Neuronal stem cell (in vitro differentiated cells): ENCODE measurements at regions not wholly inside any gene's neighbourhood (a gene's known extent, or its start where the extent isn't known, plus 50 kb on each side); places are given as distances from the start of the nearest gene placed in this dataset.

ENCODE experiments used
- DNase-seq: peaks from one replicate; pipeline ENCODE4 v3.0.0-alpha.2; 2013; ENCODE audit warnings: low spot score
- H2AFZ ChIP-seq: one replicate; pipeline ENCODE4 v1.6.1; 2013; ENCODE audit warnings: mild to moderate bottlenecking, low read length, inconsistent platforms
- H2AK5ac ChIP-seq: 2 replicates; pipeline ENCODE4 v1.6.1; 2013; ENCODE audit warnings: low read depth, mild to moderate bottlenecking, inconsistent platforms, low read length, moderate library complexity, mixed read lengths
- H2BK120ac ChIP-seq: 2 replicates; pipeline ENCODE4 v1.6.1; 2013; ENCODE audit warnings: low read depth, mild to moderate bottlenecking, inconsistent platforms, low read length, moderate library complexity, mixed read lengths
- H2BK12ac ChIP-seq: one replicate; pipeline ENCODE4 v1.6.1; 2013; ENCODE audit warnings: low read length, inconsistent platforms
- H2BK15ac ChIP-seq: 2 replicates; pipeline ENCODE4 v1.6.1; 2013; ENCODE audit warnings: mild to moderate bottlenecking, low read length, inconsistent platforms, mixed read lengths
- H2BK5ac ChIP-seq: one replicate; pipeline ENCODE4 v1.6.1; 2013; ENCODE audit warnings: inconsistent platforms, mild to moderate bottlenecking, low read length, moderate library complexity
- H3K14ac ChIP-seq: one replicate; pipeline ENCODE4 v1.6.1; 2013; ENCODE audit warnings: low read length, inconsistent platforms
- H3K18ac ChIP-seq: 2 replicates; pipeline ENCODE4 v1.6.1; 2013; ENCODE audit warnings: low read length, inconsistent platforms
- H3K23ac ChIP-seq: 2 replicates; pipeline ENCODE4 v1.6.1; 2013; ENCODE audit warnings: low read depth, mild to moderate bottlenecking, mixed read lengths, low read length, inconsistent platforms; ENCODE audit not compliant: poor library complexity
- H3K27ac ChIP-seq: replicated peaks from 3 replicates; pipeline ENCODE4 v1.5.1; 2013; ENCODE audit warnings: low read length, inconsistent platforms
- H3K27me3 ChIP-seq, 3 experiments: 2 replicates each; pipeline ENCODE4 v1.6.1; 2013; ENCODE audit warnings: low read length in 3 of 3, mild to moderate bottlenecking in 2 of 3, inconsistent platforms in 1 of 3, low read depth in 1 of 3, mixed read lengths in 1 of 3, moderate library complexity in 1 of 3; ENCODE audit not compliant: control insufficient read depth in 3 of 3, insufficient read depth in 3 of 3
- H3K36me3 ChIP-seq, 2 donors: replicated peaks in 1 of 2; 2 replicates each; pipeline ENCODE4 v1.6.1; 2013; ENCODE audit warnings: low read length in 2 of 2; ENCODE audit not compliant: control insufficient read depth in 2 of 2, insufficient read depth in 2 of 2
- H3K4ac ChIP-seq: 2 replicates; pipeline ENCODE4 v1.6.1; 2013; ENCODE audit warnings: inconsistent platforms, mild to moderate bottlenecking, low read length, moderate library complexity
- H3K4me1 ChIP-seq, 2 donors: 1 replicate in 1 of 2; 2 replicates in 1 of 2; pipeline ENCODE4 v1.6.1; 2013; ENCODE audit warnings: low read length in 2 of 2, low read depth in 1 of 2; ENCODE audit not compliant: control insufficient read depth in 2 of 2, insufficient read depth in 1 of 2
- H3K4me2 ChIP-seq: one replicate; pipeline ENCODE4 v1.6.1; 2013; ENCODE audit warnings: mild to moderate bottlenecking, low read length, inconsistent platforms; ENCODE audit not compliant: insufficient read depth, poor library complexity, severe bottlenecking
- H3K4me3 ChIP-seq, 2 donors: 2 replicates each; pipeline ENCODE4 v1.5.1; 2013; ENCODE audit warnings: low read length in 2 of 2, mild to moderate bottlenecking in 2 of 2, inconsistent platforms in 1 of 2, moderate library complexity in 1 of 2
- H3K79me1 ChIP-seq: one replicate; pipeline ENCODE4 v1.6.1; 2013; ENCODE audit warnings: low read depth, mild to moderate bottlenecking, inconsistent platforms, low read length, moderate library complexity
- H3K9ac ChIP-seq: one replicate; pipeline ENCODE4 v1.6.1; 2013; ENCODE audit warnings: mild to moderate bottlenecking, low read depth, low read length, inconsistent platforms; ENCODE audit not compliant: poor library complexity
- H3K9me3 ChIP-seq, 2 donors: replicated peaks in 1 of 2; 2 replicates each; pipeline versions ENCODE3 to v1.6.1; 2013; ENCODE audit warnings: low read length in 2 of 2, mild to moderate bottlenecking in 2 of 2, inconsistent platforms in 1 of 2, low read depth in 1 of 2, mixed read lengths in 1 of 2, moderate library complexity in 1 of 2; ENCODE audit not compliant: control insufficient read depth in 2 of 2, insufficient read depth in 1 of 2
- H4K8ac ChIP-seq: one replicate; pipeline ENCODE4 v1.6.1; 2013; ENCODE audit warnings: low read depth, mild to moderate bottlenecking, inconsistent platforms, low read length, moderate library complexity
- H4K91ac ChIP-seq: one replicate; pipeline ENCODE4 v1.6.1; 2013; ENCODE audit warnings: low read length, low read depth, mild to moderate bottlenecking, inconsistent platforms; ENCODE audit not compliant: poor library complexity
- WGBS, 2 donors: extraction: QIAGEN DNeasy Blood & Tissue Kit; methylation state at CpG; one replicate each; pipeline ENCODE4 v1.1.7; 2013; ENCODE audit warnings: missing lambda C conversion rate in 2 of 2, mixed read lengths in 1 of 2; ENCODE audit not compliant: insufficient read length in 2 of 2, insufficient replicate concordance in 1 of 2; ENCODE audit errors: extremely low coverage in 2 of 2; 5-methylcytosine and 5-hydroxymethylcytosine counted together

GRCh38 chr14:34020014-34020413 lies 69.1 kb upstream of the EGLN3 start:
- no peak overlapping the region for H2BK12ac ChIP-seq
- H3K36me3 ChIP-seq = no peaks in the 10 kb centered on the region
- no peak overlapping the region for H2AFZ ChIP-seq
- H3K4me1 ChIP-seq = peaks cover 1 to 5% of the 10 kb centered on the region in 2 donors
- no peak overlapping the region for H3K4ac ChIP-seq
- no peak overlapping the region for H3K14ac ChIP-seq
- H2BK15ac ChIP-seq = no peak overlapping the region
- no peak overlapping the region for H3K27ac ChIP-seq
- no peak overlapping the region for H4K91ac ChIP-seq
- H2AK5ac ChIP-seq = no peak overlapping the region
- no peak overlapping the region for H3K9ac ChIP-seq
- H3K27me3 ChIP-seq = peaks cover 0 to 31% (median 0%) of the 10 kb centered on the region in 3 experiments
- no peaks in the 10 kb centered on the region for H3K79me1 ChIP-seq
- no peak overlapping the region for H2BK5ac ChIP-seq
- H3K18ac ChIP-seq = no peak overlapping the region
- H2BK120ac ChIP-seq = no peak overlapping the region
- H3K9me3 ChIP-seq = no peaks in the 10 kb centered on the region
- H3K4me2 ChIP-seq = no peak overlapping the region
- no CpG with 5 or more reads among the region's 3 CpGs for WGBS, 2 donors
- no peak for DNase-seq
- no peak overlapping the region for H3K23ac ChIP-seq
- no peak overlapping the region for H4K8ac ChIP-seq
- H3K4me3 ChIP-seq = no peak overlapping the region

GRCh38 chr14:34018564-34019244 lies 67.8 kb upstream of the EGLN3 start:
- Histone ChIP-seq H4K91ac (no peak overlapping the region), H2AK5ac (no peak overlapping the region), H3K9me3 (no peaks in the 10 kb centered on the region), H3K79me1 (no peaks in the 10 kb centered on the region), H3K4me2 (no peak overlapping the region), H3K23ac (no peak overlapping the region), H2BK5ac (no peak overlapping the region), H2BK120ac (no peak overlapping the region), H3K18ac (no peak overlapping the region), H3K27me3 (peaks cover 0 to 31% (median 0%) of the 10 kb centered on the region in 3 experiments), H3K4me3 (no peak overlapping the region), H3K9ac (no peak overlapping the region), H3K36me3 (no peaks in the 10 kb centered on the region), H3K4ac (no peak overlapping the region), H3K27ac (no peak overlapping the region), H4K8ac (no peak overlapping the region), H3K4me1 (peaks cover 1 to 5% of the 10 kb centered on the region in 2 donors), H2AFZ (peak overlapping the region; percentile 67), H2BK15ac (no peak overlapping the region), H2BK12ac (no peak overlapping the region), H3K14ac (no peak overlapping the region)
- DNase-seq = no peak
- no CpG with 5 or more reads among the region's 17 CpGs for WGBS, 2 donors

- Histone ChIP-seq H3K4me3 (no peak overlapping the region), H3K27ac (no peak overlapping the region), H3K79me1 (no peaks in the 10 kb centered on the region), H2BK5ac (no peak overlapping the region), H2BK12ac (no peak overlapping the region), H4K8ac (no peak overlapping the region), H3K4ac (no peak overlapping the region), H3K23ac (no peak overlapping the region), H3K9me3 (no peaks in the 10 kb centered on the region), H4K91ac (no peak overlapping the region), H3K36me3 (no peaks in the 10 kb centered on the region), H2AFZ (peak overlapping the region; percentile 67), H3K4me2 (no peak overlapping the region), H3K18ac (no peak overlapping the region), H3K4me1 (peaks cover 1 to 5% of the 10 kb centered on the region in 2 donors), H3K9ac (no peak overlapping the region), H3K27me3 (peaks cover 0 to 31% (median 0%) of the 10 kb centered on the region in 3 experiments), H2BK120ac (no peak overlapping the region), H2AK5ac (no peak overlapping the region), H3K14ac (no peak overlapping the region), H2BK15ac (no peak overlapping the region)
- DNase-seq = no peak
- WGBS, 2 donors = 88% methylated on average over 1 of the region's 5 CpGs; no CpG with 5 or more reads in 1 of the 2 donors
Measured at GRCh38 chr14:34018125-34018524, 67.3 kb upstream of the EGLN3 start.

GRCh38 chr14:34015383-34015782 lies 64.5 kb upstream of the EGLN3 start:
- Histone ChIP-seq H2AK5ac (no peak overlapping the region), H3K14ac (no peak overlapping the region), H2BK12ac (no peak overlapping the region), H3K79me1 (no peaks in the 10 kb centered on the region), H2BK5ac (no peak overlapping the region), H3K27me3 (peaks cover 0 to 22% (median 0%) of the 10 kb centered on the region in 3 experiments), H3K18ac (no peak overlapping the region), H2BK120ac (no peak overlapping the region), H3K4me2 (no peak overlapping the region), H3K4me3 (no peak overlapping the region), H3K4me1 (peaks cover 1 to 5% of the 10 kb centered on the region in 2 donors), H2BK15ac (no peak overlapping the region), H3K23ac (no peak overlapping the region), H2AFZ (no peak overlapping the region), H3K27ac (no peak overlapping the region), H3K9ac (no peak overlapping the region), H3K36me3 (no peaks in the 10 kb centered on the region), H4K8ac (no peak overlapping the region), H4K91ac (no peak overlapping the region), H3K9me3 (no peaks in the 10 kb centered on the region), H3K4ac (no peak overlapping the region)
- no CpG with 5 or more reads among the region's 2 CpGs for WGBS, 2 donors
- DNase-seq = no peak
